Thyroid gland (tissue), 4 donors: ENCODE measurements at regions not wholly inside any gene's neighbourhood (a gene's known extent, or its start where the extent isn't known, plus 50 kb on each side); places are given as distances from the start of the nearest gene placed in this dataset.

ENCODE experiments used
- POLR2A ChIP-seq, 2 donors: fragments of 450-650 bp; IDR thresholded peaks; one replicate each; pipeline ENCODE4 v1.6.1; 2017; ENCODE audit warnings: antibody characterized with exemption in 2 of 2, mild to moderate bottlenecking in 2 of 2, moderate library complexity in 1 of 2
- TF ChIP-seq, protein P1 (sequence below), 6 experiments: fragments of 200-600 bp in 3 of 6; fragments of 450-650 bp in 3 of 6; sonication (generic) in 3 of 6; IDR thresholded peaks; one replicate each; pipeline ENCODE4 v1.5.1; 2016 to 2019; ENCODE audit warnings: antibody characterized with exemption in 6 of 6, mild to moderate bottlenecking in 2 of 6, inconsistent platforms in 1 of 6, moderate library complexity in 1 of 6

DNA sequence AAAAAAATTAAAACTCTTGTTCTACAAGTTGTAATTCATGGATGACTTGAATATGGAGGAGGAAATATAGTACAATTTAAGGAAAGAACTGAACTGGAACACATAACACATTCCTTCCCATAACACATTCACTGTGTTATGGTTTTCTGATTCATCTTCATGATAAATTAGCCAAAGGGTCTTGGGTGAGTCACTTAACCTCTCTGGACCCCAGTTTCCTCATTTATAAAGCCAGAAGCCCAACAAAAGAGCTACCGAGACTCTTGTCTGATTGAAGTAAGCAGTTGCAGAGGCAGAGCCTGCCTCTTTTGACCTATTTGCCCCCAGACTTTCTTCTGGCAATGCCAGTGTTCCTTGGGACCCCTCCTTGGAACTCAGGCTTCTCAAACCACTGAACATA lies 161.9 kb upstream of the KCTD3 start:
- TF ChIP-seq, protein P1, sequence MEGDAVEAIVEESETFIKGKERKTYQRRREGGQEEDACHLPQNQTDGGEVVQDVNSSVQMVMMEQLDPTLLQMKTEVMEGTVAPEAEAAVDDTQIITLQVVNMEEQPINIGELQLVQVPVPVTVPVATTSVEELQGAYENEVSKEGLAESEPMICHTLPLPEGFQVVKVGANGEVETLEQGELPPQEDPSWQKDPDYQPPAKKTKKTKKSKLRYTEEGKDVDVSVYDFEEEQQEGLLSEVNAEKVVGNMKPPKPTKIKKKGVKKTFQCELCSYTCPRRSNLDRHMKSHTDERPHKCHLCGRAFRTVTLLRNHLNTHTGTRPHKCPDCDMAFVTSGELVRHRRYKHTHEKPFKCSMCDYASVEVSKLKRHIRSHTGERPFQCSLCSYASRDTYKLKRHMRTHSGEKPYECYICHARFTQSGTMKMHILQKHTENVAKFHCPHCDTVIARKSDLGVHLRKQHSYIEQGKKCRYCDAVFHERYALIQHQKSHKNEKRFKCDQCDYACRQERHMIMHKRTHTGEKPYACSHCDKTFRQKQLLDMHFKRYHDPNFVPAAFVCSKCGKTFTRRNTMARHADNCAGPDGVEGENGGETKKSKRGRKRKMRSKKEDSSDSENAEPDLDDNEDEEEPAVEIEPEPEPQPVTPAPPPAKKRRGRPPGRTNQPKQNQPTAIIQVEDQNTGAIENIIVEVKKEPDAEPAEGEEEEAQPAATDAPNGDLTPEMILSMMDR (IDR thresholded peaks at IDR 0.05) = no peak
- TF ChIP-seq POLR2A (IDR thresholded peaks at IDR 0.05) = no peak
